K562 (cell line): ENCODE measurements at regions not wholly inside any gene's neighbourhood (a gene's known extent, or its start where the extent isn't known, plus 50 kb on each side); places are given as distances from the start of the nearest gene placed in this dataset.

Source experiments
- ATAC-seq: fragments of 200-7000 bp; cut with Tn5 transposase; 3 replicates; pipeline ENCODE4 v1.9.1; 2020; ENCODE audit warnings: moderate library complexity
- BruUV-seq: library from RNA; stranded (reverse); fragments of 400-500 nt; replicated peaks from 2 replicates; lab custom pipeline; 2021; lab: Mats Ljungman, UMichigan
- CTCF ChIA-PET: fragments of 300-600 bp; formaldehyde crosslinking; extraction: SDS; loops from one replicate; lab custom pipeline; 2021; ENCODE audit warnings: low intra/inter-chr PET ratio; lab: Yijun Ruan, JAX
- POLR2A ChIA-PET: fragments of 300-600, 350-650 bp; sonication (Branson Sonifier 250); formaldehyde crosslinking; extraction: SDS; loops from one replicate; lab custom pipeline; 2021; ENCODE audit warnings: antibody characterized with exemption, inconsistent platforms; lab: Yijun Ruan, JAX
- DNase-seq, 4 experiments: peaks; one replicate each; pipeline versions ENCODE4 v3.0.0 to v3.0.0-alpha.2; 2011 to 2018; ENCODE audit warnings: low spot score in 3 of 4, mixed read lengths in 3 of 4; ENCODE audit errors: extremely low read depth in 1 of 4
- FAIRE-seq: peaks from 2 replicates; lab custom pipeline; 2011; peaks lifted over from hg19 to GRCh38; lab: Jason Lieb, UNC
- H2AFZ ChIP-seq: 2 replicates; pipeline ENCODE4 v1.6.0; 2011; ENCODE audit warnings: low read depth, low read length, control low read depth, inconsistent platforms
- H3K27ac ChIP-seq: fragments of 200-600 bp; 3 replicates; pipeline ENCODE4 v1.8.0; 2011; ENCODE audit warnings: low read depth, mild to moderate bottlenecking, control low read depth, inconsistent platforms, low read length, moderate library complexity, mixed read lengths; ENCODE audit errors: extremely low read depth
- H3K27me3 ChIP-seq, 2 experiments: fragments of 300-600 bp in 1 of 2; 2 replicates in 1 of 2; 3 replicates in 1 of 2; pipeline versions ENCODE4 v1.6.0 to v1.8.0; 2011; ENCODE audit warnings: inconsistent platforms in 2 of 2, low read length in 2 of 2, mild to moderate bottlenecking in 1 of 2, mixed read lengths in 1 of 2, moderate library complexity in 1 of 2; ENCODE audit not compliant: control insufficient read depth in 2 of 2, insufficient read depth in 2 of 2
- H3K36me3 ChIP-seq: fragments of 300-600 bp; 3 replicates; pipeline ENCODE4 v1.8.0; 2011; ENCODE audit warnings: mild to moderate bottlenecking, low read length, inconsistent platforms; ENCODE audit not compliant: control insufficient read depth, insufficient read depth
- H3K4me1 ChIP-seq, 2 experiments: fragments of 200-600 bp in 1 of 2; replicated peaks in 1 of 2; 2 replicates in 1 of 2; 3 replicates in 1 of 2; pipeline versions ENCODE4 v1.5.1 to v1.8.0; 2011; ENCODE audit warnings: inconsistent platforms in 2 of 2, low read length in 2 of 2, mild to moderate bottlenecking in 1 of 2, mixed read lengths in 1 of 2, moderate library complexity in 1 of 2; ENCODE audit not compliant: control insufficient read depth in 2 of 2, insufficient read depth in 2 of 2
- H3K4me2 ChIP-seq: 2 replicates; pipeline ENCODE4 v1.6.1; 2011; ENCODE audit warnings: low read length, control low read depth, inconsistent platforms, mixed read lengths; ENCODE audit not compliant: insufficient read depth
- H3K4me3 ChIP-seq: fragments of 200-600 bp; sonication (generic), shearing (Covaris generic); 2 replicates; pipeline ENCODE4 v1.5.1; 2016; ENCODE audit warnings: control low read depth, inconsistent platforms
- H3K79me2 ChIP-seq: fragments of 200-600 bp; 3 replicates; pipeline ENCODE4 v1.8.0; 2011; ENCODE audit warnings: low read length, inconsistent platforms; ENCODE audit not compliant: control insufficient read depth, insufficient read depth
- H3K9ac ChIP-seq, 2 experiments: 2 replicates each; pipeline versions ENCODE4 v1.6.0 to v1.6.1; 2011; ENCODE audit warnings: low read depth in 2 of 2, low read length in 2 of 2, control low read depth in 1 of 2, inconsistent platforms in 1 of 2, mild to moderate bottlenecking in 1 of 2, mixed read lengths in 1 of 2; ENCODE audit not compliant: insufficient read depth in 1 of 2
- H3K9me1 ChIP-seq: one replicate; pipeline ENCODE4 v1.6.0; 2011; ENCODE audit warnings: inconsistent platforms, mild to moderate bottlenecking, low read length, moderate library complexity; ENCODE audit not compliant: control insufficient read depth, insufficient read depth
- H3K9me3 ChIP-seq: replicated peaks from 2 replicates; pipeline ENCODE4 v1.5.1; 2011; ENCODE audit warnings: low read depth, low read length, inconsistent platforms; ENCODE audit not compliant: control insufficient read depth, insufficient read depth
- H4K20me1 ChIP-seq: replicated peaks from 2 replicates; pipeline ENCODE4 v1.6.1; 2011; ENCODE audit warnings: low read length, inconsistent platforms, mixed read lengths; ENCODE audit not compliant: control insufficient read depth, insufficient read depth
- BACH1 ChIP-seq: fragments of 200-800 bp; sonication (Bioruptor generic); IDR thresholded peaks from 2 replicates; pipeline ENCODE4 v1.6.1; 2016; ENCODE audit warnings: missing genetic modification characterization, missing compliant biosample characterization
- CSDE1 ChIP-seq, 2 experiments: fragments of 450-650 bp; IDR thresholded peaks; 2 replicates each; pipeline ENCODE4 v1.6.1; 2016; ENCODE audit warnings: mild to moderate bottlenecking in 1 of 2
- GTF2E2 ChIP-seq: fragments of 200-800 bp; sonication (Bioruptor generic); IDR thresholded peaks from 2 replicates; pipeline ENCODE4 v1.6.1; 2016; ENCODE audit warnings: missing genetic modification characterization, missing compliant biosample characterization
- NR2F6 ChIP-seq: fragments of 450-650 bp; formaldehyde crosslinking; IDR thresholded peaks from 2 replicates; pipeline ENCODE4 v1.4.0; 2020; ENCODE audit warnings: mild to moderate bottlenecking
- POLR3G ChIP-seq: IDR thresholded peaks from 2 replicates; pipeline ENCODE4 v1.6.1; 2011; ENCODE audit not compliant: insufficient read length, insufficient replicate concordance; ENCODE audit errors: extremely low read depth
- SMC3 ChIP-seq: conservative IDR thresholded peaks from 2 replicates; pipeline ENCODE4 v1.6.1; 2011; ENCODE audit warnings: low read depth, low read length, improper control_type of control experiment; ENCODE audit not compliant: insufficient read depth
- ZNF134 ChIP-seq: fragments of 250-450 bp; sonication (Bioruptor Pico); conservative IDR thresholded peaks from 2 replicates; pipeline ENCODE4 v1.4.0; 2020
- ZNF197 ChIP-seq: fragments of 200-800 bp; sonication (Bioruptor generic); IDR thresholded peaks from 2 replicates; pipeline ENCODE4 v1.6.1; 2016; ENCODE audit warnings: low read depth, missing genetic modification characterization, missing compliant biosample characterization
- ZNF263 ChIP-seq: sonication (generic); formaldehyde crosslinking; IDR thresholded peaks from 2 replicates; pipeline ENCODE4 v1.8.0; 2022; ENCODE audit warnings: mild to moderate bottlenecking, missing genetic modification reagents, borderline replicate concordance
- ZNF431 ChIP-seq: sonication (generic); formaldehyde crosslinking; IDR thresholded peaks from 2 replicates; pipeline ENCODE4 v1.8.0; 2022; ENCODE audit warnings: mild to moderate bottlenecking, missing genetic modification reagents
- WGBS: fragments of 100-300 bp; shearing (Covaris generic); methylation state at CpG from one replicate; pipeline ENCODE4 v1.1.6; 2016; ENCODE audit warnings: low coverage, mixed read lengths; ENCODE audit not compliant: insufficient coverage; ENCODE audit errors: missing lambda C conversion rate; 5-methylcytosine and 5-hydroxymethylcytosine counted together
- in situ Hi-C: fragments of 300-500 bp; cut with MboI; formaldehyde crosslinking; loops from 4 replicates; pipeline ENCODE4 v1.15.0; 2018; ENCODE audit warnings: inconsistent platforms, mixed read lengths
- intact Hi-C: fragments of 100-400 bp; cut with micrococcal nuclease; formaldehyde crosslinking; loops from 2 replicates; pipeline ENCODE4 v1.14.2; 2022
- TF ChIP-seq, protein P1 (sequence below): fragments of 250-450 bp; sonication (Bioruptor Pico); IDR thresholded peaks from 2 replicates; pipeline ENCODE4 v1.5.0; 2022; ENCODE audit warnings: mild to moderate bottlenecking
- TF ChIP-seq, protein P2 (sequence below): fragments of 450-650 bp; formaldehyde crosslinking; conservative IDR thresholded peaks from 2 replicates; pipeline ENCODE4 v1.4.0; 2022; ENCODE audit warnings: mild to moderate bottlenecking, missing genetic modification characterization

DNA sequence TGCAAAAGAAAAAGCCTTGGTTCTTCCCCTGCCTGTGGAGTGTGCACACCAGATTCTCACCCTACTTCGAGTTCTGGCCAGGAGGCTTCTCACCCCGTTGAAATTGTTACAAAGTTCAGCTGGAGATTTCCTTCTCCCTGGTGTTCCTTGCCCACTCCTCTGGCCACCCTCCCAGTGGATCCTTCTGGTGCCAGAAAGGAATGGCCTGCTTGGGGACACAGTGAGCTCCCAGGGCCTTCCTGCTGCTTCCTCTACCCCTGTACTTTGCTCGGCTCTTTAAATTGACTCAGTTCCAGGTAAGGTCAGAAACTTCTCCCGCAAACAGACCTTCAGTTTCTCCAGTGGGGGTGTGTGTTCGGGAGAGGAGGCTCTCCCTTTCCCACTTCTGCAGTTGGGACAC, 140.1 kb upstream of the CFAP20DC start:
- no TSS peak for BruUV-seq
- no peak for FAIRE-seq
- 21% methylated on average over 4 of the region's 5 CpGs for WGBS
- H3K79me2 ChIP-seq: no peaks in the 10 kb centered on the region
- in situ Hi-C loops: no loop called here
- H3K9me3 ChIP-seq: no peaks in the 10 kb centered on the region
- H3K36me3 ChIP-seq: no peaks in the 10 kb centered on the region
- H3K4me2 ChIP-seq: no peak overlapping the region
- H4K20me1 ChIP-seq: no peaks in the 10 kb centered on the region
- no peak overlapping the region for H3K9ac ChIP-seq
- DNase-seq: no peak
- no peak for TF ChIP-seq BACH1 (tag)
- TF ChIP-seq, protein P1, sequence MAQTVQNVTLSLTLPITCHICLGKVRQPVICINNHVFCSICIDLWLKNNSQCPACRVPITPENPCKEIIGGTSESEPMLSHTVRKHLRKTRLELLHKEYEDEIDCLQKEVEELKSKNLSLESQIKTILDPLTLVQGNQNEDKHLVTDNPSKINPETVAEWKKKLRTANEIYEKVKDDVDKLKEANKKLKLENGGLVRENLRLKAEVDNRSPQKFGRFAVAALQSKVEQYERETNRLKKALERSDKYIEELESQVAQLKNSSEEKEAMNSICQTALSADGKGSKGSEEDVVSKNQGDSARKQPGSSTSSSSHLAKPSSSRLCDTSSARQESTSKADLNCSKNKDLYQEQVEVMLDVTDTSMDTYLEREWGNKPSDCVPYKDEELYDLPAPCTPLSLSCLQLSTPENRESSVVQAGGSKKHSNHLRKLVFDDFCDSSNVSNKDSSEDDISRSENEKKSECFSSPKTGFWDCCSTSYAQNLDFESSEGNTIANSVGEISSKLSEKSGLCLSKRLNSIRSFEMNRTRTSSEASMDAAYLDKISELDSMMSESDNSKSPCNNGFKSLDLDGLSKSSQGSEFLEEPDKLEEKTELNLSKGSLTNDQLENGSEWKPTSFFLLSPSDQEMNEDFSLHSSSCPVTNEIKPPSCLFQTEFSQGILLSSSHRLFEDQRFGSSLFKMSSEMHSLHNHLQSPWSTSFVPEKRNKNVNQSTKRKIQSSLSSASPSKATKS (CRISPR knock-in tag): no peak
- TF ChIP-seq GTF2E2 (tag): no peak
- no peak for TF ChIP-seq ZNF197
- no peak for TF ChIP-seq ZNF263 (CRISPR knock-in tag)
- TF ChIP-seq ZNF134: no peak
- TF ChIP-seq ZNF431 (CRISPR knock-in tag): no peak
- no peak for TF ChIP-seq CSDE1 (IDR thresholded peaks at IDR 0.05)
- TF ChIP-seq, protein P2, sequence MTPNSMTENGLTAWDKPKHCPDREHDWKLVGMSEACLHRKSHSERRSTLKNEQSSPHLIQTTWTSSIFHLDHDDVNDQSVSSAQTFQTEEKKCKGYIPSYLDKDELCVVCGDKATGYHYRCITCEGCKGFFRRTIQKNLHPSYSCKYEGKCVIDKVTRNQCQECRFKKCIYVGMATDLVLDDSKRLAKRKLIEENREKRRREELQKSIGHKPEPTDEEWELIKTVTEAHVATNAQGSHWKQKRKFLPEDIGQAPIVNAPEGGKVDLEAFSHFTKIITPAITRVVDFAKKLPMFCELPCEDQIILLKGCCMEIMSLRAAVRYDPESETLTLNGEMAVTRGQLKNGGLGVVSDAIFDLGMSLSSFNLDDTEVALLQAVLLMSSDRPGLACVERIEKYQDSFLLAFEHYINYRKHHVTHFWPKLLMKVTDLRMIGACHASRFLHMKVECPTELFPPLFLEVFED (CRISPR knock-in tag): no peak
- no peak for TF ChIP-seq NR2F6 (CRISPR knock-in tag)
- no peak for TF ChIP-seq SMC3
- TF ChIP-seq POLR3G: no peak
- TF ChIP-seq, all 486 proteins: peak for 0
- H3K4me1 ChIP-seq: no peaks in the 10 kb centered on the region; a peak in 1 of 5 replicates
- no peak overlapping the region for H3K27ac ChIP-seq
- no peak for ATAC-seq
- no peak overlapping the region; the same call in 1 of the 2 replicates for H2AFZ ChIP-seq
- H3K4me3 ChIP-seq: no peak overlapping the region
- H3K27me3 ChIP-seq: no peaks in the 10 kb centered on the region
- H3K9me1 ChIP-seq: no peaks in the 10 kb centered on the region
- ChIA-PET POLR2A (interaction anchor here (1.0 kb wide), 1 partner anchor 392 kb away, joined by 3 read pairs; no protein-coding TSS in a partner anchor), CTCF (no interaction called here)
- intact Hi-C loops: no loop called here
